Neural progenitor cell (in vitro differentiated cells): ENCODE measurements at regions not wholly inside any gene's neighbourhood (a gene's known extent, or its start where the extent isn't known, plus 50 kb on each side); places are given as distances from the start of the nearest gene placed in this dataset.
A peak's percentile ranks its signal among the peaks of the same experiment; 100 is the strongest.

Source experiments
- DNase-seq: peaks from one replicate; pipeline ENCODE4 v3.0.0-alpha.2; 2016; ENCODE audit warnings: low spot score
- H2AFZ ChIP-seq: fragments of 200-600 bp; sonication (generic); replicated peaks from 2 replicates; pipeline ENCODE4 v1.6.1; 2016; ENCODE audit warnings: antibody characterized with exemption
- H3F3A ChIP-seq: fragments of 200-600 bp; sonication (generic); 2 replicates; pipeline ENCODE4 v1.6.1; 2016; ENCODE audit warnings: antibody characterized with exemption, low read depth
- H3K27ac ChIP-seq: fragments of 200-600 bp; sonication (generic); 2 replicates; pipeline ENCODE4 v1.5.1; 2016; ENCODE audit warnings: mild to moderate bottlenecking
- H3K27me3 ChIP-seq: fragments of 200-600 bp; sonication (generic); 2 replicates; pipeline ENCODE4 v1.6.1; 2016; ENCODE audit warnings: mild to moderate bottlenecking, moderate library complexity
- H3K36me3 ChIP-seq: fragments of 200-600 bp; sonication (generic); 2 replicates; pipeline ENCODE4 v1.5.1; 2016
- H3K4me1 ChIP-seq: fragments of 200-600 bp; sonication (generic); 2 replicates; pipeline ENCODE4 v1.6.1; 2016; ENCODE audit warnings: mixed run types
- H3K4me2 ChIP-seq: fragments of 200-600 bp; sonication (generic); 2 replicates; pipeline ENCODE4 v1.6.1; 2016
- H3K4me3 ChIP-seq: fragments of 200-600 bp; sonication (generic); 2 replicates; pipeline ENCODE4 v1.5.1; 2016
- H3K79me2 ChIP-seq: fragments of 200-600 bp; sonication (generic); 2 replicates; pipeline ENCODE4 v1.6.1; 2016; ENCODE audit warnings: low read depth
- H3K9ac ChIP-seq: fragments of 200-600 bp; sonication (generic); 2 replicates; pipeline ENCODE4 v1.6.1; 2016
- H3K9me3 ChIP-seq: fragments of 200-600 bp; sonication (generic); 2 replicates; pipeline ENCODE4 v1.5.1; 2016; ENCODE audit warnings: low read depth
- H4K20me1 ChIP-seq: fragments of 200-600 bp; sonication (generic); 2 replicates; pipeline ENCODE4 v1.6.1; 2016; ENCODE audit warnings: low read depth
- H3K27ac Mint-ChIP-seq: 3 replicates; pipeline ENCODE4 v1.8.0; 2021; ENCODE audit warnings: mixed read lengths
- H3K27me3 Mint-ChIP-seq: 2 replicates; pipeline ENCODE4 v1.8.0; 2022; ENCODE audit warnings: low read depth, mild to moderate bottlenecking, inconsistent platforms, moderate library complexity, mixed read lengths; ENCODE audit not compliant: insufficient read depth
- H3K36me3 Mint-ChIP-seq: 3 replicates; pipeline ENCODE4 v1.8.0; 2021; ENCODE audit warnings: mixed read lengths
- H3K4me1 Mint-ChIP-seq: 3 replicates; pipeline ENCODE4 v1.8.0; 2021; ENCODE audit warnings: mixed read lengths
- H3K4me3 Mint-ChIP-seq: 3 replicates; pipeline ENCODE4 v1.8.0; 2021; ENCODE audit warnings: mild to moderate bottlenecking, moderate library complexity, mixed read lengths
- H3K9me3 Mint-ChIP-seq: 3 replicates; pipeline ENCODE4 v1.8.0; 2020; ENCODE audit warnings: mixed read lengths
- EZH2 ChIP-seq: fragments of 200-600 bp; sonication (generic); IDR thresholded peaks from 2 replicates; pipeline ENCODE4 v1.6.1; 2017; ENCODE audit warnings: antibody characterized with exemption, mild to moderate bottlenecking, moderate library complexity
- EZH2phosphoT487 ChIP-seq: fragments of 200-600 bp; sonication (generic); IDR thresholded peaks from 2 replicates; pipeline ENCODE4 v1.6.1; 2017; ENCODE audit warnings: antibody characterized with exemption
- TF ChIP-seq, protein P1 (sequence below): fragments of 200-600 bp; sonication (generic); IDR thresholded peaks from 2 replicates; pipeline ENCODE4 v1.5.1; 2017; ENCODE audit warnings: antibody characterized with exemption, mild to moderate bottlenecking

DNA sequence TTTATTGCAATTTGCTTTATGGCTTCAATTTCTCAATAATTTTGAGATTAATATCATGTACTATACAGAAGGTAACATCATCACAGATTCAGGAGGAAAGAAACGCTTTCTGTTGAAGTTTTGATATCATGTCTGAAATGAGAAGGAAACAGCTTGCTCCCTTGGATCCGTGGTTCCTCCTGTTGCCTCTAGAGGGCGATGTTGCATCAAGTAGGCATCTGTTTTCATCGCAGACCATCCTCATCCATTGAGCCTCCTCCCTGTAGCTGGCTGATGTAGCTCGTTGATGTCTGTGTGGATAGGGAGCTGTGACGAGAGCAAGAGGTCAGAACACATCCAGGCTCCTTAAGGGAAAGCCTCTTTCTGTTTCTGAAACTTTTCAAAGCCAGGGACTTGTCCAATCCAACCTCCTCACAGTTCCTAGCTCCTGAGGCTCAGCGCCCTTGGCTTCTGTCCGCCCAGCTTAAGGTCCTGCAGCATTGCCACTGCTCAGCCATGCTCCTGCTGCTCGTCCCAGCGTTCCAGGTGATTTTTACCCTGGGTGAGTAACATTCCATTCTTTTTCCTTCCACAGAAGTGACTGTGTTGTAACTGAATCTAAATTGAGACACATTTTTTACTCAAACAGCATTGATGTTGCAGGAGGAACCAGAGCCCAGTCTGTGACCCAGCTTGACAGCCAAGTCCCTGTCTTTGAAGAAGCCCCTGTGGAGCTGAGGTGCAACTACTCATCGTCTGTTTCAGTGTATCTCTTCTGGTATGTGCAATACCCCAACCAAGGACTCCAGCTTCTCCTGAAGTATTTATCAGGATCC lies 304.8 kb upstream of the OR4E1 start:
- H2AFZ ChIP-seq: peak overlapping the region; percentile 3
- H3K27ac ChIP-seq: no peak overlapping the region
- H3K4me1 Mint-ChIP-seq: no peaks in the 10 kb centered on the region
- H3K4me2 ChIP-seq: no peak overlapping the region
- no peaks in the 10 kb centered on the region for H3K9me3 ChIP-seq
- no peak overlapping the region for H3K4me3 ChIP-seq
- no peaks in the 10 kb centered on the region for H4K20me1 ChIP-seq
- H3K4me3 Mint-ChIP-seq: no peak overlapping the region
- H3K36me3 ChIP-seq: no peaks in the 10 kb centered on the region
- no peak overlapping the region for H3K27ac Mint-ChIP-seq
- no peaks in the 10 kb centered on the region for H3F3A ChIP-seq
- H3K36me3 Mint-ChIP-seq: no peaks in the 10 kb centered on the region
- TF ChIP-seq, protein P1, sequence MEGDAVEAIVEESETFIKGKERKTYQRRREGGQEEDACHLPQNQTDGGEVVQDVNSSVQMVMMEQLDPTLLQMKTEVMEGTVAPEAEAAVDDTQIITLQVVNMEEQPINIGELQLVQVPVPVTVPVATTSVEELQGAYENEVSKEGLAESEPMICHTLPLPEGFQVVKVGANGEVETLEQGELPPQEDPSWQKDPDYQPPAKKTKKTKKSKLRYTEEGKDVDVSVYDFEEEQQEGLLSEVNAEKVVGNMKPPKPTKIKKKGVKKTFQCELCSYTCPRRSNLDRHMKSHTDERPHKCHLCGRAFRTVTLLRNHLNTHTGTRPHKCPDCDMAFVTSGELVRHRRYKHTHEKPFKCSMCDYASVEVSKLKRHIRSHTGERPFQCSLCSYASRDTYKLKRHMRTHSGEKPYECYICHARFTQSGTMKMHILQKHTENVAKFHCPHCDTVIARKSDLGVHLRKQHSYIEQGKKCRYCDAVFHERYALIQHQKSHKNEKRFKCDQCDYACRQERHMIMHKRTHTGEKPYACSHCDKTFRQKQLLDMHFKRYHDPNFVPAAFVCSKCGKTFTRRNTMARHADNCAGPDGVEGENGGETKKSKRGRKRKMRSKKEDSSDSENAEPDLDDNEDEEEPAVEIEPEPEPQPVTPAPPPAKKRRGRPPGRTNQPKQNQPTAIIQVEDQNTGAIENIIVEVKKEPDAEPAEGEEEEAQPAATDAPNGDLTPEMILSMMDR: peak; percentile 91
- TF ChIP-seq EZH2phosphoT487: no peak
- TF ChIP-seq EZH2: no peak
- H3K27me3 ChIP-seq: peaks cover 41% of the 10 kb centered on the region
- no peaks in the 10 kb centered on the region for H3K79me2 ChIP-seq
- no peaks in the 10 kb centered on the region for H3K27me3 Mint-ChIP-seq
- no peaks in the 10 kb centered on the region for H3K4me1 ChIP-seq
- no peak overlapping the region for H3K9ac ChIP-seq
- H3K9me3 Mint-ChIP-seq: no peaks in the 10 kb centered on the region
- peak; percentile 75 for DNase-seq

DNA sequence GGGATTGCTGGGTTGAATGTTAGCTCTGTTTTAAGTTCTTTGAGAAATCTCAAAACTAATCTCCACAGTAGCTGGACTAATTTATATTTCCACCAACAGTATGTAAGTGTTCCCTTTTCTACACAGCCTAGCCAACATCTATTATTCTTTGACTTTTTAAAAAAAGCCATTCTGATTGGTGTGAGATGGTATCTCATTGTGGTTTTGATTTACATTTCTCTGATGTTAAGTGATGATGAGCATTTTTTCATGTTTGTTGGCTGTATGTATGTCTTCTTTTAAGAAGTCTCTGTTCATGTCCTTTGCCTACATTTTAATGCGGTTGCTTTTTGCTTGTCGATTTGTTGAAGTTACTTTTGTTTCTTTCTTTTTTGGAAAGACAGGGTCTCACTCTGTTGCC lies 301.1 kb upstream of the OR4E1 start:
- H3K27me3 ChIP-seq: peaks cover 77% of the 10 kb centered on the region
- H3K36me3 ChIP-seq: no peaks in the 10 kb centered on the region
- H3K4me3 ChIP-seq: no peak overlapping the region
- H4K20me1 ChIP-seq: no peaks in the 10 kb centered on the region
- Mint-ChIP-seq H3K36me3 (no peaks in the 10 kb centered on the region), H3K4me1 (no peaks in the 10 kb centered on the region), H3K4me3 (no peak overlapping the region), H3K27me3 (no peaks in the 10 kb centered on the region), H3K9me3 (no peaks in the 10 kb centered on the region), H3K27ac (no peak overlapping the region)
- no peak for DNase-seq
- H3K4me2 ChIP-seq: no peak overlapping the region
- H3K79me2 ChIP-seq: no peaks in the 10 kb centered on the region
- no peak overlapping the region for H3K9ac ChIP-seq
- H3K27ac ChIP-seq: no peak overlapping the region
- H3F3A ChIP-seq: no peaks in the 10 kb centered on the region
- TF ChIP-seq EZH2phosphoT487: no peak
- TF ChIP-seq EZH2: no peak
- TF ChIP-seq, protein P1: no peak
- no peak overlapping the region for H2AFZ ChIP-seq
- H3K9me3 ChIP-seq: no peaks in the 10 kb centered on the region
- H3K4me1 ChIP-seq: no peaks in the 10 kb centered on the region

DNA sequence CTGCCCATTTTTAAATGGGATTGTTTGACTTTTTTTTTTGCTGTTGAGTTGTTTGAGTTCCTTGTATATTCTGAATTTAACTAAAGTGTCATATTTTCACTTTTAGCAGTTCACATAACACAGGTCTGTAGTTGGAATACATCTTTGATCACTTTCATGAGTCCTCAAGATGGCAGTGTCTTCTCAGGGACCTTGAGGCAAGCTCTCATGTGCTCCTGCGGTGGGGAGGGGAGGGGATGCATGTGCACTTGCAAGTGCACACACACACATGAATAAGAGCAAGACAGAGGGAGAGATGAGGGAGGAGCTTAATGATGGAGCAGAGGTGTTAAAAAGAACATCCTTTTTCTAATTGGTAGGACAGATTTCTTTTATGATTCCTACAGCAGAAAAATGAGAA lies 291.4 kb upstream of the OR4E1 start:
- no peak overlapping the region for H2AFZ ChIP-seq
- H3K9ac ChIP-seq: no peak overlapping the region
- H3K27me3 ChIP-seq: peaks cover 3% of the 10 kb centered on the region
- no peak overlapping the region for H3K4me2 ChIP-seq
- TF ChIP-seq, protein P1: no peak
- no peak for TF ChIP-seq EZH2phosphoT487
- no peaks in the 10 kb centered on the region for H3K27me3 Mint-ChIP-seq
- no peak overlapping the region for H3K27ac ChIP-seq
- no peak overlapping the region for H3K4me3 Mint-ChIP-seq
- no peaks in the 10 kb centered on the region for H3K9me3 Mint-ChIP-seq
- no peaks in the 10 kb centered on the region for H3K36me3 Mint-ChIP-seq
- no peak overlapping the region for H3K4me3 ChIP-seq
- H3K4me1 Mint-ChIP-seq: no peaks in the 10 kb centered on the region
- no peak for DNase-seq
- no peaks in the 10 kb centered on the region for H3K79me2 ChIP-seq
- H3K4me1 ChIP-seq: no peaks in the 10 kb centered on the region
- H3K27ac Mint-ChIP-seq: no peak overlapping the region
- H3K9me3 ChIP-seq: no peaks in the 10 kb centered on the region
- H3K36me3 ChIP-seq: no peaks in the 10 kb centered on the region
- no peaks in the 10 kb centered on the region for H3F3A ChIP-seq
- no peaks in the 10 kb centered on the region for H4K20me1 ChIP-seq
